ENCODE measurements at regions not wholly inside any gene's neighbourhood (a gene's known extent, or its start where the extent isn't known, plus 50 kb on each side); places are given as distances from the start of the nearest gene placed in this dataset.

DNA sequence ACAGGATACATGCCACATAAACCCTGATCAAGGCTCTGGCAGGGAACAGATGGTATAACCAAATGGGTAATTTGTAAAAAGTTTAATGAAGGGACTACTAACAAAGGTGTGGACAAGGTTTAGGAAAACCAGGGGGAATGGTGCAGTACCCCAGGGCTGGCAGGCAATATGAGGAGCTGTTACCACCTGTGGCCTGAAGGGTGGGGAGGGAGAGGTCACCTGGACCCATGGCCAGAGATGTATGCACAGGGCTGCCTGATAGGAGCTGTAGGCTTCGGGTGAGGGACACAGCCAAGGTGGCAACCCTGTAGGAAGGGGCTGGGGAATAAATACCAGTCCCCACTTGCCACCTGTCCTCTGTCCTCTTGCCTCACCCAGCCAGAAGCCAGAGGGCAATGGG, 51.4 kb upstream of the ID3 start:
- Histone ChIP-seq H2AFZ (ENCODE audit: low read depth, low read length) (no peak overlapping the region), H3K9me3 (ENCODE audit: low read length) (no peaks in the 10 kb centered on the region), H3K4me3 (ENCODE audit: low read length) (no peak overlapping the region), H3K36me3 (ENCODE audit: insufficient read depth, low read length) (no peaks in the 10 kb centered on the region), H3K27me3 (ENCODE audit: insufficient read depth, low read length) (no peaks in the 10 kb centered on the region), H3K4me1 (ENCODE audit: insufficient read depth, low read length) (no peaks in the 10 kb centered on the region)

DNA sequence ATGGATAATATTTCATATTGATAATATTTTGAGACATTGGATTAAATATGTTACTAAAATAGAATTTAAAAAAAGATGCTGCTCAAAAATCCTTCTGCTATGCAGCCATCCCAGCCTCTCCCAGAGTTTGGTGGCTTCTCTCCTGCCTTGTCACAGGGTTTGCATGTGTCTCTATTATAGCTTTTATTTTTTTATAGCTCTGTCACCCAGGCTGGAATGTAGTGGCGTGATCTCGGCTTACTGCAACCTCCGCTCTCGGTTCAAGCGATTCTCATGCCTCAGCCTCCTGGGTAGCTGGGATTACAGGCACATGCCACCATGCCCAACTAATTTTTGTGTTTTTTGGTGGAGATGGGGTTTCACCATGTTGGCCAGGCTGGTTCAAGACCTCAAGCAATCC, 50.7 kb upstream of the ID3 start:
- no peaks in the 10 kb centered on the region for H3K36me3 ChIP-seq (ENCODE audit: insufficient read depth, low read length)
- no peaks in the 10 kb centered on the region for H3K9me3 ChIP-seq (ENCODE audit: low read length)
- no peak overlapping the region for H2AFZ ChIP-seq (ENCODE audit: low read depth, low read length)
- H3K4me1 ChIP-seq (ENCODE audit: insufficient read depth, low read length), result no peaks in the 10 kb centered on the region
- no peak overlapping the region for H3K4me3 ChIP-seq (ENCODE audit: low read length)
- H3K27me3 ChIP-seq (ENCODE audit: insufficient read depth, low read length), result no peaks in the 10 kb centered on the region
